ENCODE measurements at regions not wholly inside any gene's neighbourhood (a gene's known extent, or its start where the extent isn't known, plus 50 kb on each side); places are given as distances from the start of the nearest gene placed in this dataset.
"Not testable (repeated sequence)": the region's sequence is repeated elsewhere in the genome, so short reads cannot be mapped to it uniquely, and the experiment has no call there.

- no peak for DNase-seq
These were observed 253.4 kb upstream of the CNTNAP4 start for GRCh38 chr16:76023835-76024234.

GRCh38 chr16:76035689-76036088, 241.5 kb upstream of the CNTNAP4 start:
- DNase-seq: no peak

- no peak for DNase-seq
These were observed 239.1 kb upstream of the CNTNAP4 start for GRCh38 chr16:76038097-76038496.

GRCh38 chr16:76052725-76053124, 224.5 kb upstream of the CNTNAP4 start:
- no peak for DNase-seq

- DNase-seq: no peak
These were observed 218.0 kb upstream of the CNTNAP4 start for GRCh38 chr16:76059186-76059585.

GRCh38 chr16:76059701-76060100, 217.5 kb upstream of the CNTNAP4 start:
- DNase-seq: no peak

- DNase-seq: no peak
These were observed 205.5 kb upstream of the CNTNAP4 start for GRCh38 chr16:76071690-76072089.

- DNase-seq: no peak
These were observed 195.2 kb upstream of the CNTNAP4 start for GRCh38 chr16:76081967-76082366.

GRCh38 chr16:76106647-76107046, 170.6 kb upstream of the CNTNAP4 start:
- DNase-seq: no peak

GRCh38 chr16:76108460-76108859, 168.7 kb upstream of the CNTNAP4 start:
- no peak for DNase-seq

- no peak for DNase-seq
These were observed 162.5 kb upstream of the CNTNAP4 start for GRCh38 chr16:76114681-76115080.

GRCh38 chr16:76118344-76118743, 158.9 kb upstream of the CNTNAP4 start:
- no peak for DNase-seq

- DNase-seq: no peak
These were observed 155.6 kb upstream of the CNTNAP4 start for GRCh38 chr16:76121636-76122035.

- DNase-seq: no peak
These were observed 153.2 kb upstream of the CNTNAP4 start for GRCh38 chr16:76123966-76124365.

GRCh38 chr16:76125871-76126270, 151.3 kb upstream of the CNTNAP4 start:
- no peak for DNase-seq

GRCh38 chr16:76138056-76138455, 139.1 kb upstream of the CNTNAP4 start:
- not testable (repeated sequence) for DNase-seq

GRCh38 chr16:76157629-76158028, 119.6 kb upstream of the CNTNAP4 start:
- DNase-seq: no peak

GRCh38 chr16:76162046-76162445, 115.2 kb upstream of the CNTNAP4 start:
- no peak for DNase-seq

GRCh38 chr16:76164970-76165558, 112.1 kb upstream of the CNTNAP4 start:
- DNase-seq: no peak

- no peak for DNase-seq
These were observed 101.5 kb upstream of the CNTNAP4 start for GRCh38 chr16:76175718-76176117.

GRCh38 chr16:76176153-76176552, 101.0 kb upstream of the CNTNAP4 start:
- no peak for DNase-seq

- DNase-seq: no peak
These were observed 100.6 kb upstream of the CNTNAP4 start for GRCh38 chr16:76176616-76177015.

GRCh38 chr16:76182041-76182635, 95.1 kb upstream of the CNTNAP4 start:
- DNase-seq: no peak

- DNase-seq: no peak
These were observed 93.6 kb upstream of the CNTNAP4 start for GRCh38 chr16:76183647-76184046.

- no peak for DNase-seq
These were observed 87.1 kb upstream of the CNTNAP4 start for GRCh38 chr16:76190057-76190456.

Measured in NCI-H2029 (cell line).